DMS 273 (cell line): ENCODE measurements at regions not wholly inside any gene's neighbourhood (a gene's known extent, or its start where the extent isn't known, plus 50 kb on each side); places are given as distances from the start of the nearest gene placed in this dataset.
"Not testable (repeated sequence)": the region's sequence is repeated elsewhere in the genome, so short reads cannot be mapped to it uniquely, and the experiment has no call there.

Experiments used
- DNase-seq: peaks from one replicate; lab custom pipeline; 2025; ENCODE audit not compliant: unreplicated experiment; lab: John Stamatoyannopoulos, UW

GRCh38 chr5:60546207-60546606 lies 153.8 kb downstream of the DEPDC1B start:
- DNase-seq, result no peak

GRCh38 chr5:60545551-60545950 lies 154.4 kb downstream of the DEPDC1B start:
- no peak for DNase-seq

- DNase-seq, result no peak
Observed at GRCh38 chr5:60544142-60544541, 155.8 kb downstream of the DEPDC1B start.

GRCh38 chr5:60541980-60542379 lies 158.0 kb downstream of the DEPDC1B start:
- DNase-seq, result no peak

GRCh38 chr5:60540856-60541805 lies 158.8 kb downstream of the DEPDC1B start:
- DNase-seq, result no peak

GRCh38 chr5:60538955-60539866 lies 160.8 kb downstream of the DEPDC1B start:
- no peak for DNase-seq

GRCh38 chr5:60538426-60538825 lies 161.5 kb downstream of the DEPDC1B start:
- DNase-seq, result no peak

- DNase-seq, result no peak
Observed at GRCh38 chr5:60535951-60536350, 164.0 kb downstream of the DEPDC1B start.

- no peak for DNase-seq
Observed at GRCh38 chr5:60535198-60535597, 164.8 kb downstream of the DEPDC1B start.

GRCh38 chr5:60533789-60534188 lies 166.2 kb downstream of the DEPDC1B start:
- DNase-seq, result peak; percentile 9

GRCh38 chr5:60532796-60533195 lies 167.2 kb downstream of the DEPDC1B start:
- not testable (repeated sequence) for DNase-seq

GRCh38 chr5:60530144-60530848 lies 169.7 kb downstream of the DEPDC1B start:
- not testable (repeated sequence) for DNase-seq

- DNase-seq, result no peak
Observed at GRCh38 chr5:60529001-60529400, 171.0 kb downstream of the DEPDC1B start.

- DNase-seq, result no peak
Observed at GRCh38 chr5:60527072-60527471, 172.9 kb downstream of the DEPDC1B start.

- DNase-seq, result no peak
Observed at GRCh38 chr5:60526336-60526875, 173.6 kb downstream of the DEPDC1B start.

- DNase-seq, result no peak
Observed at GRCh38 chr5:60522292-60522905, 177.6 kb downstream of the DEPDC1B start.

- no peak for DNase-seq
Observed at GRCh38 chr5:60521376-60522291, 178.3 kb downstream of the DEPDC1B start.

GRCh38 chr5:60520451-60521227 lies 179.3 kb downstream of the DEPDC1B start:
- DNase-seq, result no peak

- DNase-seq, result no peak
Observed at GRCh38 chr5:60519372-60519771, 180.6 kb downstream of the DEPDC1B start.
